ENCODE measurements at regions not wholly inside any gene's neighbourhood (a gene's known extent, or its start where the extent isn't known, plus 50 kb on each side); places are given as distances from the start of the nearest gene placed in this dataset.

GRCh38 chr7:98464558-98464940, 63.7 kb upstream of the BAIAP2L1 start:
- DNase-seq (ENCODE audit: low read depth in 2 of 2) = no peak

- DNase-seq (ENCODE audit: low read depth in 2 of 2) = no peak
Observed at GRCh38 chr7:98463837-98464557, 63.1 kb upstream of the BAIAP2L1 start.

GRCh38 chr7:98462911-98463633, 62.2 kb upstream of the BAIAP2L1 start:
- no peak for DNase-seq (ENCODE audit: low read depth in 2 of 2)

- no peak for DNase-seq (ENCODE audit: low read depth in 2 of 2)
Observed at GRCh38 chr7:98460902-98461301, 60.0 kb upstream of the BAIAP2L1 start.

GRCh38 chr7:98459529-98459928, 58.6 kb upstream of the BAIAP2L1 start:
- DNase-seq (ENCODE audit: low read depth in 2 of 2) = no peak

GRCh38 chr7:98458090-98458875, 57.4 kb upstream of the BAIAP2L1 start:
- DNase-seq (ENCODE audit: low read depth in 2 of 2) = no peak

- no peak for DNase-seq (ENCODE audit: low read depth in 2 of 2)
Observed at GRCh38 chr7:98456866-98457265, 56.0 kb upstream of the BAIAP2L1 start.

GRCh38 chr7:98452791-98453190, 51.9 kb upstream of the BAIAP2L1 start:
- DNase-seq (ENCODE audit: low read depth in 2 of 2) = no peak
